ENCODE measurements at regions not wholly inside any gene's neighbourhood (a gene's known extent, or its start where the extent isn't known, plus 50 kb on each side); places are given as distances from the start of the nearest gene placed in this dataset.

DNA sequence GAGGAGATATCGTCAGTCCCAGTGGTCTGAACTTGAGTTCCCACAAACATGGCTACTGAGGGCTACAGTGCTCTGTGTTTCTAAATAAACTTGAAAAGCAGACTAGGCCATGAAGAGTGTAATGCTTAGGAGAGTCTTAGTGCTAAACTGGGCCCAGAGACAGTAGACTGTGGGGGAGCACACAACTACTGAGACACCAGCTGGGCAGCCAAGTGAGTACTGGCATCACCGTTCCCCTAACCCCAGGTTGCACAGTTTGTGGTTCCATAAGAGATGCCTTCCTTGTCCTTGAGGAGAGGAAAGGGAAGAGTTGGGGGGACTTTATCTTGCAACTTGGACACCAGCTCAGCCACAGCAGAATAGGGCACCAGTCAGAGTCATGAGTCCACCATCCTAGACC is 172.1 kb upstream of the DMRTA1 start:
- TF ChIP-seq, protein P1, sequence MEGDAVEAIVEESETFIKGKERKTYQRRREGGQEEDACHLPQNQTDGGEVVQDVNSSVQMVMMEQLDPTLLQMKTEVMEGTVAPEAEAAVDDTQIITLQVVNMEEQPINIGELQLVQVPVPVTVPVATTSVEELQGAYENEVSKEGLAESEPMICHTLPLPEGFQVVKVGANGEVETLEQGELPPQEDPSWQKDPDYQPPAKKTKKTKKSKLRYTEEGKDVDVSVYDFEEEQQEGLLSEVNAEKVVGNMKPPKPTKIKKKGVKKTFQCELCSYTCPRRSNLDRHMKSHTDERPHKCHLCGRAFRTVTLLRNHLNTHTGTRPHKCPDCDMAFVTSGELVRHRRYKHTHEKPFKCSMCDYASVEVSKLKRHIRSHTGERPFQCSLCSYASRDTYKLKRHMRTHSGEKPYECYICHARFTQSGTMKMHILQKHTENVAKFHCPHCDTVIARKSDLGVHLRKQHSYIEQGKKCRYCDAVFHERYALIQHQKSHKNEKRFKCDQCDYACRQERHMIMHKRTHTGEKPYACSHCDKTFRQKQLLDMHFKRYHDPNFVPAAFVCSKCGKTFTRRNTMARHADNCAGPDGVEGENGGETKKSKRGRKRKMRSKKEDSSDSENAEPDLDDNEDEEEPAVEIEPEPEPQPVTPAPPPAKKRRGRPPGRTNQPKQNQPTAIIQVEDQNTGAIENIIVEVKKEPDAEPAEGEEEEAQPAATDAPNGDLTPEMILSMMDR (IDR thresholded peaks at IDR 0.05), result no peak
- no peaks in the 10 kb centered on the region for H3K9me3 ChIP-seq
- H3K36me3 ChIP-seq, result no peaks in the 10 kb centered on the region
- intact Hi-C loops (cut with DNase I), result no loop called here
- no peak overlapping the region for H3K4me3 ChIP-seq
- DNase-seq, result no peak
- H3K9ac ChIP-seq (ENCODE audit: low read depth in 2 of 2, low read length in 2 of 2), result no peak overlapping the region
- no peaks in the 10 kb centered on the region for H3K27me3 ChIP-seq
- H3K4me1 ChIP-seq, result no peaks in the 10 kb centered on the region
- no peak overlapping the region for H3K27ac ChIP-seq

DNA sequence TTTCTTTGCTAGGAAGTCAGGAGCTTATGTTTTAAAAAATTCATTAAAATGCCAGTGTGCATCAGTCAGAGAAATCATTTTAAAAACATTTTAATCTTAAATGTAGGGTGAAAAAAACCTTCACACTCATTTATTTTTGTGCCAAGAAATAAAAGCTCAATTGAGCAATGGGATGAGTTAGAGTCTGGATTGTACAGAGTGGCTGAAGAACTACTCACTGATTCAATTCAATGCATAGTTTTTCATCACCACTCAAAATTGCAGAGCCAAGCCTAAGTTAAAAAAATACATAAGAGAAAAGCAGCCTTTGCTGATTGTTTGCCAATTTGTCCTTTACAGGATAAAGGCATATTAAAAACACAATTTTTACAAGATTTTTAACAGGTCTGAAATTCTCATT is 168.2 kb upstream of the DMRTA1 start:
- intact Hi-C loops (cut with DNase I), result no loop called here
- no peak overlapping the region for H3K9ac ChIP-seq (ENCODE audit: low read depth in 2 of 2, low read length in 2 of 2)
- DNase-seq, result no peak
- H3K4me3 ChIP-seq, result no peak overlapping the region
- H3K27me3 ChIP-seq, result no peaks in the 10 kb centered on the region
- H3K4me1 ChIP-seq, result no peaks in the 10 kb centered on the region
- H3K9me3 ChIP-seq, result no peaks in the 10 kb centered on the region
- TF ChIP-seq, protein P1 (IDR thresholded peaks at IDR 0.05), result no peak
- no peak overlapping the region for H3K27ac ChIP-seq
- H3K36me3 ChIP-seq, result no peaks in the 10 kb centered on the region

DNA sequence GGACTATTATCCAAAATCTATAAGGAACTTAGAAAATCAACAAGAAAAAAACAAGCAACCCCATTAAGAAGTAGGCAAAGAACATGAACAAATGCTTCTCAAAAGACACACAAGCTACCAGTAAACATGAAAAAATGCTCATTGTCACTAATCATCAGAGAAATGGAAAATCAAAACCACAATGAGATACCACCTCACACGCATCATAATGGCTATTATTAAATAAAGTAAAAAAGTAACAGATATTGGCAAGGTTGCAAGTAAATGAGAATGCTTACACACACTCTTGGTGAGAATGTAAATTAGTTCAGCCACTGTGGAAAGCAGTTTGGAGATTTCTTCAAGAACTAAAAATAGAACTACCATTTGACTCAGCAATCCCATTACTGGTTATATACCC is 167.0 kb upstream of the DMRTA1 start:
- DNase-seq, result no peak
- H3K4me1 ChIP-seq, result no peaks in the 10 kb centered on the region
- H3K36me3 ChIP-seq, result no peaks in the 10 kb centered on the region
- no peaks in the 10 kb centered on the region for H3K9me3 ChIP-seq
- H3K27me3 ChIP-seq, result no peaks in the 10 kb centered on the region
- intact Hi-C loops (cut with DNase I), result no loop called here
- no peak overlapping the region for H3K9ac ChIP-seq (ENCODE audit: low read depth in 2 of 2, low read length in 2 of 2)
- H3K4me3 ChIP-seq, result no peak overlapping the region
- no peak overlapping the region for H3K27ac ChIP-seq
- TF ChIP-seq, protein P1 (IDR thresholded peaks at IDR 0.05), result no peak

DNA sequence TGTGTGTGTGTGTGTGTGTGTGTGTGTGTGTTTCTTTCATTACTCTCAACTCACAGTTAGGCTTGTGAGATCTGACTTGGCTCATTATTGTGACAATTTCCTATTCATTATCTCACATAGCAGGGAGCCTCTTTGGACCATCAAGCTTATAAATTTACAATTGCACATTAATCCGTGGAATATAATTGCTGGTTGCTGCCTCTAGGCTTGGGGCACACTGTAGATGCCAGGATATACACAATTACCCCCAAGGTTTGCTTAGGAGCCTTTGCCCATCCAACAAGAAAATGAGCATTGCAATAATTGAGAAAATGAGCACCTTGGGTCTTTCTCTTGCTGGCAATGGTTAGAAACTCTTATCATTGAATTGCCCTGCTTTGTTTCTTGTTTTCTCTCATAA is 161.6 kb upstream of the DMRTA1 start:
- TF ChIP-seq, protein P1 (IDR thresholded peaks at IDR 0.05), result no peak

DNA sequence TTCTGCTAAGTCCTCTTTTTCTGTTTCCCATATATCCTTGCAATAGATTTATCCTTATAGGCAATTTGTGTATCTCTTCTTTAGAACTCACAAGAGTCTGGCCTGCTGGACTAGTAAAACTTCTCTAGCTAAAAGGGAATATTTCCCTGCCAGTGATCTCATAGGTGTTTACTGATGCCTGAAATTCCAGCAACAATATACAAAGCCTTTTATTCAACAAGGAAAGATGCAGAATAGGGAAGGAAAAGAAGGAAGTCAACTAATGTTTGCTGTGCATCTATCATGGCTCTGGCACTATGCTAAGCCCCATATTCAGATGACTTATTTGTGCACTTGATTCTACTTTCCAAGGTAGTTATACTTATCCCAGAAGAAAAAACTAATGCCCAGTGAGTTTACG is 160.0 kb upstream of the DMRTA1 start:
- no peak for DNase-seq
- Histone ChIP-seq H3K27me3 (no peaks in the 10 kb centered on the region), H3K36me3 (no peaks in the 10 kb centered on the region), H3K9me3 (no peaks in the 10 kb centered on the region), H3K9ac (ENCODE audit: low read depth in 2 of 2, low read length in 2 of 2) (no peak overlapping the region), H3K4me1 (no peaks in the 10 kb centered on the region), H3K27ac (no peak overlapping the region), H3K4me3 (no peak overlapping the region)
- intact Hi-C loops (cut with DNase I), result no loop called here
- TF ChIP-seq, protein P1 (IDR thresholded peaks at IDR 0.05), result no peak

More for the DNA sequence above, 161.6 kb upstream of the DMRTA1 start:
- no peaks in the 10 kb centered on the region for H3K27me3 ChIP-seq
- DNase-seq, result no peak
- no peaks in the 10 kb centered on the region for H3K9me3 ChIP-seq
- no peak overlapping the region for H3K4me3 ChIP-seq
- no peak overlapping the region for H3K9ac ChIP-seq (ENCODE audit: low read depth in 2 of 2, low read length in 2 of 2)
- intact Hi-C loops (cut with DNase I), result no loop called here
- H3K27ac ChIP-seq, result no peak overlapping the region
- H3K36me3 ChIP-seq, result no peaks in the 10 kb centered on the region
- H3K4me1 ChIP-seq, result no peaks in the 10 kb centered on the region

DNA sequence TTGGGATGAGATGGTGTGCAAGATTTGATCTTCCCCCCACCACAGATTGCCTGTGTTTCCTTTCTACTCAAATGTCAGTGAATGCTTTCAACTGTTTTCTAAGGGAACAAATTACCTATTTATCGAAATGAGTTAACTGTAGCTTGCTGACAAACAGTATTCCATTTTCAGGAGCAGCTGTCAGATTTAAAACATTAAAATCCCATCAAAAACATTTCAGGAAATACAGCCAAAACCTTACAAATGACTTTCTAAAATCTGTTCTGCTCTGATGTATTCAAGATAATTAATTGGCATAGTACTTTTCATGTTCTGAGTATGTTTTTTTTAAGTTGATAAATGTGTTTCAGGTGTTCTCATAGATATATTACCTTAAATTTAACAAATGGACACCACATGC is 158.0 kb upstream of the DMRTA1 start:
- Histone ChIP-seq H3K4me1 (no peaks in the 10 kb centered on the region), H3K36me3 (no peaks in the 10 kb centered on the region), H3K9me3 (no peaks in the 10 kb centered on the region), H3K4me3 (no peak overlapping the region), H3K9ac (ENCODE audit: low read depth in 2 of 2, low read length in 2 of 2) (no peak overlapping the region), H3K27me3 (no peaks in the 10 kb centered on the region), H3K27ac (no peak overlapping the region)
- intact Hi-C loops (cut with DNase I), result no loop called here
- no peak for DNase-seq
- TF ChIP-seq, protein P1 (IDR thresholded peaks at IDR 0.05), result no peak
